NCI-H82 treated with DMSO at 0.1 percent for 48 hours (cell line): ENCODE measurements at regions not wholly inside any gene's neighbourhood (a gene's known extent, or its start where the extent isn't known, plus 50 kb on each side); places are given as distances from the start of the nearest gene placed in this dataset.
"Not testable (repeated sequence)": the region's sequence is repeated elsewhere in the genome, so short reads cannot be mapped to it uniquely, and the experiment has no call there.

Source experiments
- DNase-seq: peaks from one replicate; lab custom pipeline; 2025; ENCODE audit not compliant: unreplicated experiment; lab: John Stamatoyannopoulos, UW

DNA sequence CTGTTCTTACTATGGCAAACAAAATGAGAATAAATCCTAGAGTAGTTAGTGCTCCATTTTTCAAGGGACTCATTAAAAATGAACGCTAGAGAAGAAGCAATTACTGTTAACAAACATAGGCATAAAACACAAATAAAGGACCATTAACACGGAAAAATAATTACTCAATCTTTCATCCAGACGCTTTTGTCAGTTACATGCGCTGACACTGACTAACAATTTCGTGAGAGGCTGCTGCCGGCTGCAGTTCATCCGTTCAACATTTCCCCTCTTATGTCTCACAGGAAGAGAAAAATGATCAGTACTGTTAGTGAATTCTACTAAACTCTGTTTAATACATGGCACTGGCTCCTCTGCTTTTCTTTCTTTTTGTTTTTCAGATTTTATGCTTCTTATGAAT is 472.7 kb upstream of the FLRT2 start:
- no peak for DNase-seq

DNA sequence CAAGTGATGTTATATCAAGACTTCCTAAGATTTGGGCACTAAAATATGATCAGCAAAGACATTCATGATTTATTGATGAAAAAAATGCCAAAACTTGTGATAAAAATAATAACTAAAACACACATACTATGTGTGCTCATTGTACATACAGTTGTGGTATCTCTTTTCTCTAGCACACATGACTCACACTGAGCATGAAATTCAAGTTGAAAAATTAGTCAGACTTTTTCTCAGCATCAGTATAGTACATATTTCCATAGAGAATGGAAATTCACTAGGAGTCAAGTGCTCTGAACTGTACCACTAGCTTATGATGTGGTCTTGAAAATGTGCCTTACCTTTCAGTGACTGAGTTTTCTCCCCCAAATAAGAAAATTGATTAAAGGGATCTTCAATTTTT is 471.8 kb upstream of the FLRT2 start:
- no peak for DNase-seq

DNA sequence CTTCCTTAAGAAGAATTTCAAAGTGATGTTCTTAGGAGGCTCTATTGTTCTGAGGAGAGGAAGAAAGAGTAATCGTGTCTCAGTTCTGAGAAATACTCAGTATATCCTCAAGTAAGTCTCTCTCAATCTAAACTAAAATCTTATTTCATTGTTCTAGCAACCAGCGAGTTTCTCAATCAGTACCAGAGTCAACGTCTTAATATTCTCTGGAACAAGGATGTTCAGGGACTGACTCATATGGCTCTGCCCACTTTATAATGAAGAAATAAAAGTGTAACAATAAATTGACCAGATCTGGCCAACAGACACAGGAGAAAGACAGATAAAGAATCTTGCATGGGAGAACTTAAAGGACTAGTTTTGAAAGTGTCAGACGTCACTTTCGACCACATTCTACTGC is 469.8 kb upstream of the FLRT2 start:
- no peak for DNase-seq

DNA sequence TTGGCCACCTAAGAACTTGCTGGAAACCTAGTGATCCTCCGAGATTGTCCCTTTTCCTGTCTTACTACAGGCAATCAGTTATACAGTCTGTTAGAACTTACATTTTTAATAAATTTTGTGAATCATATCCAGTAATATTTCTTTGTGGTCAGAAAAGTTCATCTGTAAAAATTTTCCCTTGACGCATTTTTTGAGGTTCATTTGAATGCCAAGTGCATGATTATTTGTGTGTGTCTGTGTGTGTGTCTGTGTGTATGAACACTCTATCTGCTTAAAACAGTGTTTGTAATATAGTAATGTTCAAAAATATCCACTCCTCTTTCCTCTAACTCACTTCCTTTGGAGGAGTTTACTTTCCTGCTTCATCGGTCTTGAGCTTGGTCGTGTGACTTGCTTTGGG is 468.7 kb upstream of the FLRT2 start:
- no peak for DNase-seq

DNA sequence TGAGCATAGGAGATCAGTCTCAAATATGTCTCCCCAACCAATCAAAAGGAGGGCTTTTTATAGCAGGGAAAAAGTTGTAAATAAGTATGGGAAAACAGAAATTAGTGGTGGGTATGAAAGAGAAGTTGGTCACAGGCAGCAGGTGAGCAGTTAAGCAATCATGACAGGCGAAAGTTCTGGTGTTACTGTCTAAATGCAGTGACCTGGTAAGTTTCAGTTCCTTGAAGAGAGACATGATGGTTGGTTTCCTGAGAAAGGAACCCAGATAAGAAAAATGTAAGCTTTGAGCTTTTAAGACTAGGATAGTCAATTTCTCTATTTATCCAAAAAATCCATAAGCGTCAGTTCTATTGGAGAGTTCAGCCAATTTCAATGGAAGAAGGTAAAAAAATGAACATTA is 466.2 kb upstream of the FLRT2 start:
- no peak for DNase-seq

DNA sequence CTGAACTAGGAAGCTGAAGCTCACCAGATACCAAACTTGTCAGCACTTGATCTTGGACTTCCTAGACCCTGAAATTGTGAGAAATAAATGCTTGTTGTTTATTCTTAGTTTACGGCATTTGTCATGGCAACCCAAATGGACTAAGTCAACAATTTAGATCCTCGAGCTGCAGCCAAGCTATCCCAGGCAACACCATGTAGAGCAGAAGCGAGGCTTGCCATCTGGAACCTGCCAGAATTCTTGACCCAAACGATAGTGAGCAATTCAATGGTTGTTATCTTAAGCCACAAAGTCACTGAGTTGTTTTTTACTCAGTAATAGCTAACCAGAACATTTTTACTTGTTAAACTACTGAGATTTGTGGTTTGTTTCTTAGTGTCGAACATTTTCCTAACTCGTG is 458.5 kb upstream of the FLRT2 start:
- no peak for DNase-seq

DNA sequence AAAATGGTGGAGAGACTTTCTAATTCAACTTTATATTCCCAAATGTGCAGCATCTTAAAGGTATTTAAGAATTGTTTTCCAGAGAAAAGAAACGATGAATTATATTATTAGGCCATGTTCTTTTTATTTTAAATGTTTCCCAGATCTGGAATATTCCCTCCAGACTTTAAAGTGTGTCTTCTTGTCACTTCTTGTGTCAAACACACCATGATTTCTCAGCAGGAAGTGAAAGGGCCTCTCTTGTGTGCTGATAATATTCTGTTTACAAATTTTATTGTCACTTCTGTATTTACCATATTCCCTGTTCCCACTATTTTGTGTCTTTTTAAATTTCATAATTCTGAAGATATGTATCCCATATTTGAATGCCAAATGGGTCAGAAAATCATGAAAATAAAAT is 455.0 kb upstream of the FLRT2 start:
- no peak for DNase-seq

DNA sequence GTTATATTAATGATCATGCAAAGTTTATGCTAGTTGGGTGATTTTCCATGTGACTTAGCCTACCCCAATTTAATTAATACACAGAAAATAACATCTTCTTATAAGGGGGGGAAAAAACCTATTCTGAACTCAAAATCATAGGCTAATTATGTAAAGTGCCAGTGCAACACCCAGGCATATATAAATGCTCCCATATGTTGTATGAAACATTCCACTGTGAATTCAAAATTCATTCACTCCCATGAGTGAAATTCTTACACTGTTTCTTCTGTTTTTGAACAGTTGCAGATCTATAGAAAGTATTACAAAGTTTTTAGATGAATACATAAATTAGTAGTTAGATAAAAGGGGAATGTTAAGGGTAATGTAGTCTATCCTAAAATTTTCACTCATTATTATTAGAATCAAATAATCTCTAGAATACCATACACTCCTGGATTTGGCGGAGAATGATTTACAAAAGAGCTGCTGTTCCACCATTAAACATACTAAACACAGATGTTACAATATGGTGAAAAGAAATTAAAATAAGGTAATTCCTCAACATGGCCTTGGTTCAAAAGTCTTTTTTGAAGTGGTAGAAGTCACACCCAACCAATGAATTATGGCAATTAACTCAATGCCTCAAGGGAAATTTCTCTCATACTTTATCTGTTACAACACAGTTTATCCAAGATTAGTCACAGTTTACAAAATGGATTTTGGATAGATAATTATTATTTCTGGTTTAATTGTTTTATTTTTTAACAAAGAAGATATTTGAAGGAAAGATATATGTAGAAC is 454.1 kb upstream of the FLRT2 start:
- DNase-seq, result no peak

DNA sequence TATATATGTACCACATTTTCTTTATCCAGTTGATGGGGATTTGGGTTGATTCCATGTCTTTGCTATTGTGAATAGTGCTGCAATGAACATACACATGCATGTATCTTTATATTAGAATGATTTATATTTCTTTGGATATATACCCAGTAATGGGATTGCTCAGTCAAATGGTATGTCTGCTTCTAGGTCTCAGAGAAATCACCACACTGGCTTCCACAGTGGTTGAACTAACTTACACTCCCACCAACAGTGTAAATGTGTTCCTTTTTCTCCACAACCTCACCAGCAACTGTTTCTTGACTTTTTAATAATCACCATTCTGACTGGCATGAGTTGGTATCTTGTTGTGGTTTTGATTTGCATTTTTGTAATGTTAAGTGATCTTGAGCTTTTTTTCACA is 452.2 kb upstream of the FLRT2 start:
- DNase-seq, result not testable (repeated sequence)

DNA sequence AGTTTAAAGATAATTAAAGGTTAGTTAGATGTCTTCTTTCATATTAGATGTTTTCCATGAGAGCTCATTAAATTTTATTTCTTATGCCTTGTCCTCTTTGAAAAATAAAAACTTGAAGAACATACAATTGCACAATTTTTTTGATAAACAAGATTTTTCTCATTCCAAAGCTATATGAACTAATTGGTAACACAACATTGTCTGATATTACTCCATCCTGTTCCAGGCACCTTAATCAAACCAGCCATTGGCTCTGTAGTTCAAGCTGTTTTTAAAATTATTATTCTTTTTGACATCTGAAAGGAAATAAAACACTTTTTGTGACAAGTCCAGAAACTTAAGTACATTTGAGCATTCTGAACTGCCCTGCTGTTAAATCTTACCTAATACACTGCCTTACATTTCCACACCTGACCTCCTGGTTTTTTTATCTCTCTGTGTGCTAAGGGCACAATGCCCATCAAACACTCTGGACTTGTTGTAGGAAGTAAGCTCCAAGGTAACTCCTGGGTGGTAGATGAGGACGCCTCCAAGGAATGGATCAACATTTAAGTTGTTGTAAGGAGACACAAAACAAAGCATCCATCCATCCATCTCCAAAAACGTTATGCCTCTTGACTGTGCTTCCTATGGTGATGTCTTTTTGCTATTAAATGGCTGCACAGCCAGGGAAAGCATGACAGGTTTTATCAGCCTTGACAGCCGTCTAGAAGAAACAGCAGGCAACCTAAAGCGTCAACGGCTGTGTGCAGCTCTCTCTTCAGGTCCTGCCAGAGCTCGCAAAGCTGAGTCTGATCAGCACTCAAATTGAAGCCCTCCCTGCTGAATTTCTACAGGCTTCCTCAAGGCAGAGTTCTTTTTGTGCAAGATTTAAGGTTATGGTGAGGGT is 449.9 kb upstream of the FLRT2 start:
- no peak for DNase-seq

DNA sequence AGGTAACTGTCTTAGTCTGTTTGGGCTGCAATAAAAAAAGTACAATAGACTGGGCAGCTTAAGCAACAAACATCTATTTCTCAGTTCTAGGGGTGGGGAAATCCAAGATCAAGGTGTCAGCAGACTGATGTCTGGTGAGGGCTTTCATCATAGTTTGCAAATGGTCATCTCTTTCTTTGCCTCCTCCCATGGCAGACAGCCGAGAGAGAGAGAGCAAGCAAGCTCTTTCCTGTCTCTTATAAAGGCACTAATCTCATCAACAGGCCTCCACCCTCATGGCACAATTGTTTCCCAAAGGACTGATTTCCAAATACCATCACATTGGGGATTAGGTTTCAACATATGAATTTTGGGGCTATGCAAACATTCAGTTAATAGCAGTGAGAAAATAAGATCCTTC is 445.6 kb upstream of the FLRT2 start:
- DNase-seq, result no peak

DNA sequence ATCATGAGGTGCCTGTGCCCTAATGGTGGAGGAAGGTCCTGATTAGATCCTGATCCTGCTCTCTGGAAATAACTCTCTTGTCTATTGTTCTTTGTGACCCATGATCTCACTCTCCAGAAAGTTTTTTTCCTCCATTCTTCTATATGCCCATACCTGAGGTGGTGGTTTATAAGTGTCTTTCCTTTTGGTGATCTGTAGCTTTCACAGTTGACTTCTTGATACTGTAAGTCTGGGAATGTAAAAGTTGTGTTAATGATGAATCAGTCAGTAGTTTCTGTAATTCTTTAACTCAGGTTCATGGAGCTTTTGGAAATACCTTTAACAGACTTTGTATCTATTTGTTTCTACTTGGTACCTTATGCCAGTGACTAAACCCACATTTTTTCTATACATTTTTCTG is 444.0 kb upstream of the FLRT2 start:
- no peak for DNase-seq

DNA sequence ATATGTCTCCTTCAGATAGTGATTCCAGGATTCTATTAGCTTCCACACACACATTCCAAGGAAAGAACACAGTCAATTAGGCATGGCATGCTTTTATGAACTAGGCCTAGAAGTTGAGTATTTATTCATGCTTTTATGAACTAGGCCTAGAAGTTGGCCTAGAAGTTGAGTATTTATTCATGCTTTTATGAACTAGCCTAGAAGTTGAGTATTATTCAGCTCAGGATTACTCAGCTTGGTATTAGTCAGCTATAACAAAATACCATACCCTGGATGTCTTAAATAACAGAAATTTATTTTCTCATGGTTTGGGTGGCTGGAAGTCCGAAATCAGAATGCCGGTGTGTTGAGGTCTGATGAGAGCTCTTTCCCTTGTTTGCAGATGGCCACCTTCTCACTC is 442.7 kb upstream of the FLRT2 start:
- no peak for DNase-seq

DNA sequence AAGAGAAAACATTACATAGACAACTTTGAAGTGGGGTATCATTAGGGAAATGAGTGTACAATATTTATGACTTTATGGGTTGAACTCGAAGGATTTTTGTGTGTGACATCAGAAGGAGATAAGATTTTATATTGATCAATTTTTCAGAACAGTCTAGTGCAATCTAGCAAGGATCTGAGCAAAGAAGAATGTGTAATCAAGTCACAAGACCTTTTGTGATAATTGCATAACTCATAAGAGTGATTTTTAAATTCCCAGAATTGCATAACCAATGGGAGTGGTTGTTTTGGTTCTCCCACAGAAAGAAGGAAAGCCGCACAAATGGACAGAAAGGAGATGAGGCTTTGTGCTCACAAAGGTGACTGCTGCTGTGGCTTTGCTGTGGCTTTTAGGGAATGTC is 441.8 kb upstream of the FLRT2 start:
- no peak for DNase-seq

DNA sequence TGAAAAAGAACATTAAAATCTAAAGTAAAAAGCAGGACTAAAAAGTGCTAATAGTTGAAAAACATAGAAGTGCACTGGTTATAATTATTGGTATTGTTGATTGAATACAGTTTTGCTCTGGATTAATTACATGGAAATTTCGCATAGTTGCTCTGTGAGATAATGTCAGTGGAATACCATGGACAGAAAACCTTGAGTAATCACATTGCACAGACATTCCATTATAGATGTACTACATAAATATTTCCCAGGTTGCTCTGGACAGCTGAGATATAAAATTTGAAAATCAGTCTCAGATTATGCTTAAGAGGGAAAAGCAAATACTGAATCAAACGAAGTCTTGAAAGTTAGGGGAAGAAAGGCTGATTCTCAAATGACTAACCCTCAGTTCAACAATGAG is 439.3 kb upstream of the FLRT2 start:
- DNase-seq, result no peak

DNA sequence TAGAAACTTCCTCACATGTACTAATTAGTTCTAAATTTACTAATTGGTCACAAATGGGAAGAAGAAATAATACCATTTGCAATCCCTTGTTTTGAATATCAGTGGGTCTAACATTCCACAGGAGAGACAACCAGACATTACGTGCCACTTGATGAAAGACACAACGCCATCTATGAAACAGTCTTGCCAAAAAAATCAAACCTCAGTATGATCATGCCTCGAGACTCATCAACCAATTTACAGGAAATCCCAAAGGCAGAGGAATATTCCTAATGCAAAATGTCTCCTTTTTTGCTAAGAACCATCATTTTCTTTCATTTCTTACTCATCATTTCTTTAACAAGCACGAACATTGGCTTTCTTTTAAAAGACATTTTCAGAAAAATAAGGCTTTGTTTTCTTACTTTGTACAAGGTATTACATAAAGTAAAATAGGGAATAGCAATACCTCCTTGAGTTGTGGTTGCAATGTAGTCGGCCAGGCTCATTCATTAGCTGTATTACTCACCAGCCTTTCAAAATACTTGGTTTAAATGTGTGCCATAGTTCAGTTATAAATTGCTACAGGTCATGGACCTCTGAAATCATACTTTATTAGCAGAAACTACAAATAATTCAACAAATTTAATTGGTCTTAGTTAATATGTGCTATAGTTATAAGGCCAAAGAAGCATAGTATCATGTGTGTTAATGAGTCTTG is 436.2 kb upstream of the FLRT2 start:
- no peak for DNase-seq

DNA sequence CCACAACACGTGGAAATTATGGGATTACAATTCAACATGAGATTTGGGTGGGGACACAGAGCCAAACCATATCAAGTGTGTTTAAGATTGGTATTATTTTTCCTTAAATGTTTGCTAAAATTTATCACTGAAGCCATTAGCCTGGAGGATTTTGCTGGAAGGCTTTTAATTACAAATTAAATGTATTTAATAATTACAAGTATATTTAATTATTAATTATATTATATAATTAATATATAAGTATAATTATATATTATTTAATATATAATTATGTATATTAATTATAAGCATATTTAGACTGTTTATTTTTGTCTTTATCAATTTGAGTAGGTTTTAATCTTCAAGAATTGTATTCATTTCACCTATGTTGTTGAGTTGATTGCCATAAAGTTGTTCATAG is 427.4 kb upstream of the FLRT2 start:
- no peak for DNase-seq

DNA sequence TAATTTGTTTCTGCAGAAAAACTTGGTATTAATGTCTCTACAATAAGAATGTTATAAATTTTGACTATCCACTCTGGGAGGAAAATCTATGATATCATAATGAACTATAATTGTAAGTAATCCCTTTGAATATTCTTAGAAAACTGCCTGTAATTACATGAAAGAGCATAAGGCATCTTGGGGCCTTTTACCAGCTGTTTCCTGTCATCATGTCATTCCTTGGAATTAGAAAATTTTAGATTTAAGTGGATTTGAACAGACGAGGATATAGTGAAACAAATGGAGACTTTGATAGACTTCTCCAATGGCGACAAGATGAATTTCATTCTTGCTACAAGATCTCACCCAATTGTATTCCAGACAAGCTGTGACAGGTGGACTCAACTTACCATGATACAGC is 423.4 kb upstream of the FLRT2 start:
- no peak for DNase-seq

DNA sequence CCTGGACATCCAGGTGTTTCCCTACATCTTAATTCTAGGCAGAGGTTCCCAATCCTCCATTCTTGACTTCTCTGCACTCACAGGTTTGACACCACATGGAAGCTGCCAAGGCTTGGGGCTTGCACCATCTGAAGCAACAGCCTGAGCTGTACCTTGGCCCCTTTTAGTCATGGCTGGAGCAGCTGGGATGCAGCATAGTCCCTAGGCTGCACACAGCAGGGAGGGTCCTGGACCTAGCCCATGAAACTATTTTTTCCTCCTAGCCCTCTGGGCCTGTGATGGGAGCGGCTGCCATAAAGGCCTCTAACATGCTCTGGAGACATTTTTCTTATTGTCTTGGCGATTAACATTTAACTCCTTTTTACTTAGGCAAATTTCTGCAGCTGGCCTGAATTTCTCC is 417.2 kb upstream of the FLRT2 start:
- no peak for DNase-seq

DNA sequence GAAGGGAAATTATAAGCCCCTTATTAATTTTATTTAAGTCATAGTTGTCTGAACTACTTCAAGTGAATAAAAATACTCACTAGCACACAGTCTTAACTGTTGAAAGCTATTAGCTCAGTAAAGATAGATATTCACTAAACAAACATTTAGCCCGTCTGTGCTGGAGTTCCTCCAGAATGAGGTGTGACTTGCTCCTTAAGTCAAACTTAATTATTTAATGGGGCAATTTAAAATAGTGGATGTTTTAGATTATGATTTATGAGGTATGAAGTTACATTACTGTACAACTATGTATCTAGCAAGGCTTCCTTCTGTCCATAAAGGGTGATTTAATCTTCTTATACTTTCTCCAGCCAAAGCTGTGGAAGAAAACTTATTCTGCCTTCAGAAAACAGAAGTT is 414.0 kb upstream of the FLRT2 start:
- no peak for DNase-seq

DNA sequence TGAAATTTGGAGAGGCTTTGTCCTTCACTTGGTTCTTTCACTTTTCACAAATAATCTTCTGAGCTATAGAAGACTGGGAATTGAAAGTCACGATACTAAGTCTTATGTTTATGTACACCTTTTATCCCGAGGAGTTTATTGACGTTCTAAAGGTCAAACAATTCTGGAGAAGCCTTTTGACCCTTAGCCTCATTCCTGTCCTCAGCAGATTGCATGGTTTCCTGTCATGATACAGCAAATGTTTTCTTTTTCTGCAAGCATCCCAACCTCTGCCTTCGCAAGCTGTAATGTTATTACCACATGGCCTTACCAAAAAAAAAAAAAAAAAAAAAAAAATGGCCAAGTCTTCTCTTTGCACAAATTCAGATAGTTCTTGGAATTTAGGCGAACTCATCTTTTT is 411.7 kb upstream of the FLRT2 start:
- DNase-seq, result no peak

DNA sequence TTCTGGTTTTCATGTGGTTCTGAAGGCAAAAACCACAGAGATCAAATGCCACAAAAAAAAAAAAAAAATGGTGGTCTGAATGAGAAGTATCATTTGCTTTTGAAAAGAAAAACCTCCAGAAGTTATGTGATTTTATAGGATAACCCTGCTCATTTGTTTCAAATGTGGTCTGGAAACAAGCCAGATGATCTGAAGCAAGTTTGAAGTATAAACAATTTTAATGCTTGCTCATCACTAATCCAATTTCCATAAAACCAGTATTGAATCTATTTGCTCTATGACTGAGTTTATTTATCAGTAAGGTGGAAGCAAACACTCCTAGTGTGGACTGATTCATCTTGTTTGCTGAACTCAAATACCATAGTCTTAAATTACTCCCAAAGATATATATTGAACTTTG is 407.3 kb upstream of the FLRT2 start:
- DNase-seq, result no peak
